GM10266 (cell line): ENCODE measurements at regions not wholly inside any gene's neighbourhood (a gene's known extent, or its start where the extent isn't known, plus 50 kb on each side); places are given as distances from the start of the nearest gene placed in this dataset.

Experiments used
- DNase-seq: peaks from one replicate; pipeline ENCODE4 v3.0.0; 2012; ENCODE audit errors: extremely low spot score
- CTCF ChIP-seq: IDR thresholded peaks from 2 replicates; pipeline ENCODE4 v1.5.1; 2012; ENCODE audit warnings: mild to moderate bottlenecking, low read depth; ENCODE audit not compliant: control insufficient read depth, insufficient read depth; ENCODE audit errors: missing control alignments

DNA sequence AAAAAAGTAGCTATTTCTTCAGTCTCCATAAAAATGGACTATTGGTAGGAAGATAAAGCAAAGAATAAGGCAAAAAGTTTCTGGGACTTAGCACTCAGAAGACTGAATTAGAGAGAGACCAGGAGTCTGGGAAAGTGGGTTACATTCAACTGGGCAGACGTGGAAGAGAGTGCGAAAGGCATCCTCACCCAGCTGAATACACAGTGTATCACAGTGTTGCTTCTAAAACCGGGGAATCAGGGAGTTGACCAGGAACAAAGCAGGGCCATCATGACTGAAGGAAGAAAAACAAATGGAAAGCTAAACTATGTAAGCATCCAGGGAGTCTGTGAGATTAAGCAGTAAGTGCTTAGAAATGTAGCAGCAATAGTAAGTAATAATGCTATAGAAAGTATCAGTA, 452.9 kb upstream of the MAN1A1 start:
- DNase-seq, result no peak
- TF ChIP-seq CTCF, result no peak

GRCh38 chr6:119801056-119801455, 451.5 kb upstream of the MAN1A1 start:
- DNase-seq, result no peak
- TF ChIP-seq CTCF, result no peak

GRCh38 chr6:119800526-119800925, 451.0 kb upstream of the MAN1A1 start:
- no peak for DNase-seq
- no peak for TF ChIP-seq CTCF

GRCh38 chr6:119799596-119800509, 450.3 kb upstream of the MAN1A1 start:
- TF ChIP-seq CTCF, result no peak
- DNase-seq, result no peak

- no peak for TF ChIP-seq CTCF
- DNase-seq, result no peak
These were observed 442.2 kb upstream of the MAN1A1 start for GRCh38 chr6:119791736-119792135.

DNA sequence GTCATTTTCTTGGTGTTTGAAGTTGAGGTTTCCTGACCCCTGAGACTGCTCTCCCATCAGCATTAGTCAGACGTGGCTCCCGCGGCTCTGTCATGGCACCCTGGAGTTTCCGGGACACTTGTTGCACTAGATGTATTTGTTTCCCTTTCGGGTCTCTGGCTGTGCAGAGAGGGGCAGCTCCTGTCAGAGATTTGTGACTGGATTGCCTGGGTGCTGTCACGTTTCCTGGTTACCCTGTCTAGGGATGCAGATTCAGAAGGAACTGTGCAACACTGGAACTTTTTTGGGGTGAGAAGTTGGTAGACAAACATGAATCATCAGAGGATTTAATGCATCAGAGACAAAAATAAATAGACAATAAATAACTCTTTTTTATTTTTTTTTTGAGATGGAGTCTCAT, 431.8 kb upstream of the MAN1A1 start:
- no peak for TF ChIP-seq CTCF
- DNase-seq, result no peak

- no peak for TF ChIP-seq CTCF
- DNase-seq, result no peak
These were observed 418.6 kb upstream of the MAN1A1 start for GRCh38 chr6:119768201-119768600.
